ENCODE measurements at regions not wholly inside any gene's neighbourhood (a gene's known extent, or its start where the extent isn't known, plus 50 kb on each side); places are given as distances from the start of the nearest gene placed in this dataset.

- no peak for TF ChIP-seq POLR2A (IDR thresholded peaks at IDR 0.05)
- TF ChIP-seq, protein P1, sequence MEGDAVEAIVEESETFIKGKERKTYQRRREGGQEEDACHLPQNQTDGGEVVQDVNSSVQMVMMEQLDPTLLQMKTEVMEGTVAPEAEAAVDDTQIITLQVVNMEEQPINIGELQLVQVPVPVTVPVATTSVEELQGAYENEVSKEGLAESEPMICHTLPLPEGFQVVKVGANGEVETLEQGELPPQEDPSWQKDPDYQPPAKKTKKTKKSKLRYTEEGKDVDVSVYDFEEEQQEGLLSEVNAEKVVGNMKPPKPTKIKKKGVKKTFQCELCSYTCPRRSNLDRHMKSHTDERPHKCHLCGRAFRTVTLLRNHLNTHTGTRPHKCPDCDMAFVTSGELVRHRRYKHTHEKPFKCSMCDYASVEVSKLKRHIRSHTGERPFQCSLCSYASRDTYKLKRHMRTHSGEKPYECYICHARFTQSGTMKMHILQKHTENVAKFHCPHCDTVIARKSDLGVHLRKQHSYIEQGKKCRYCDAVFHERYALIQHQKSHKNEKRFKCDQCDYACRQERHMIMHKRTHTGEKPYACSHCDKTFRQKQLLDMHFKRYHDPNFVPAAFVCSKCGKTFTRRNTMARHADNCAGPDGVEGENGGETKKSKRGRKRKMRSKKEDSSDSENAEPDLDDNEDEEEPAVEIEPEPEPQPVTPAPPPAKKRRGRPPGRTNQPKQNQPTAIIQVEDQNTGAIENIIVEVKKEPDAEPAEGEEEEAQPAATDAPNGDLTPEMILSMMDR (IDR thresholded peaks at IDR 0.05 in 4 of 5, conservative IDR thresholded peaks at IDR 0.05 in 1 of 5): no peak
Measured at GRCh38 chr11:104633226-104633625, 265.0 kb downstream of the CASP12 start.
